ENCODE measurements at regions not wholly inside any gene's neighbourhood (a gene's known extent, or its start where the extent isn't known, plus 50 kb on each side); places are given as distances from the start of the nearest gene placed in this dataset.

DNA sequence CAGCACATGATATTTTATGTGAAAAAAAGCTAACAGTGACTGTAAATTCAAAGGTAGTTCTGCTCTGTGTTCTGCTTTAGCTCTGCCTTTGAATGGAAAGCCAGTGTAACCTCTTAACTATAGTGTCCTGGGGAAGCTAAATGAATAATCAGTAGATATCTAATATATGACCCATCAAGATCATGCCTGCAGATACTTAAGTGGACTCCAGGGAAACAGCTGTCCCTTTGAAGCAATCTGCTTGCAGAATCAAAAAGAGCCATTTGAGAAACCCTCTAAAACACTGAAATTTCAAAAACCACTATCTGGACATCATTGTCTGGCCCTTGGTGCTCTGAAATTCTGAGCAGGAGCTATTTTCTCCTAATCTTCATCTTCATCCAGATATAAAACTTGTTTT, 104.2 kb upstream of the ADGRL4 start:
- no peak for DNase-seq

GRCh38 chr1:79109445-79109844, 102.9 kb upstream of the ADGRL4 start:
- no peak for DNase-seq

DNA sequence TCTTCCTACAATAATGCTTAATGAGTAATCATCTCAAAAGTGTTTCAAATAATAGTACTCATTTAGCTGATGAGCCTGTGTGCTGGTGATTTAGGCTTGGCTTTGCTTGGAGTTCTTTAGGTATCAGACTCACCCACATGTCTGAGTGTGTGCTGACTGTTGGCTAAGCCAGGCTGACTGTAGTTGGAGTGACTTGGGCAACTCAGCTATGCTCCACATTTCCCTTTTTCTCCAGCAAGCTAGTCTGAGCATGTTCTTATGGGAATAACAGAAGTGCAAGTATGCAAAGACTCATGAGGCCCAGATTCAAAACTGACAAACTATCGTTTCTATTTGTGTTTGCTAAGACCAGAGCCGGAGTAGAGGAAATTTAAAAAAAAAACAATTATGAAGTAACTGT, 99.0 kb upstream of the ADGRL4 start:
- DNase-seq = no peak

- DNase-seq = no peak
Measured at GRCh38 chr1:79104617-79105016, 98.1 kb upstream of the ADGRL4 start.

- DNase-seq = no peak
Measured at GRCh38 chr1:79100385-79100784, 93.9 kb upstream of the ADGRL4 start.

DNA sequence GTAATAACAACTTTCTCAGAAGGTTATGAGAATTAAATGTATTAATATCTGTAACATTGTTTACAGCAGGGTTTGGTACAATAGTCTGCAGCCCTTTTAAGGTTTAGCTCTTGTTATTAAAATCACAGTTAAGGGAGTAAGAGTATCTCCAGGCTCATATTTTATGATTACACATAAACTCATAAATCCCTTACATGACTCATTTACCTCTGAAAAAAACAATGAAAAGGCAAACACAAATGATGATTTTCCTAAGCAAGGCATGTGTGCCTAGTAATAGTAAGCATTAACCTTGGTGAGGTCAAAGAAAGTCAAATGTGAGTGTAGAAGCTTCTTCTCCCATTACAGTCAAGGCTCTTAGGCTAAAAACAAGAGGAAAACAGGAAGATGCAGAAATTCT, 84.5 kb upstream of the ADGRL4 start:
- no peak for DNase-seq

DNA sequence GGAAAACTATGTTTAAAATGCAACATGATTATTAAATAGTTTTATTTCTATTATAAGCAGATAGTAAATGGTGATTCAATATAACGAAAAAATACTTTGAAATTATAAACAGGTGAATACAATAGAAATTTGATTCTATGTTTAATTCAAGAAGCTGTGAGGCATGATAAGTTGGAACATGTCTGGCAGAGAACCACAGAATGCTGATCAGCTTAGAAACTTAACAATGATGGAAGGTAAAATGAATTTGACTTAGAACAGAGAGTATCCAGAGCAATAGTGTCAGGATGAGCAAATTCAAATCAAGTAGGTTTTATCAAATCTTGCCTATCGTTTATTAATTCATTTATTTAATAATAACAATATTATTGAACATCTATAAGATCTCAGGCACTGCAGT, 83.4 kb upstream of the ADGRL4 start:
- DNase-seq = no peak

DNA sequence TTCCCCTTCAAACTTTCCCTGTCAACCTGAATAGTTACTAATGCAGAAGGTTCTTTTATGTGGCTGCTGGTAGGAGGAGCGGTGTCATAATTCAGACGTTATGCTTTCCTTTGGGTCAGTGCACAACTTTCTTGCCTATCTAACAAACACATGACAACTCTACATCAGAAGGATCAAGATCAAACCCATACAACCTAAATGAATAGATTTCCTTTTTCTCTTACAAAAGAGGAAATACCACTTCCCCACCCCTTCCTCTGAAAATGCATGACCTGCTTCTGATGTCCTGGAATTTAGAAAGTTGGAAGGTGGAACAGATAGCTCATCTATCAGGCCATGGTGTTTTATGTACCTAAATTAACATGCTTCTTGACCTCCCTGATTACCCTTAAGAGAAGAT, 75.7 kb upstream of the ADGRL4 start:
- DNase-seq = no peak

GRCh38 chr1:79079770-79080169, 73.2 kb upstream of the ADGRL4 start:
- no peak for DNase-seq

DNA sequence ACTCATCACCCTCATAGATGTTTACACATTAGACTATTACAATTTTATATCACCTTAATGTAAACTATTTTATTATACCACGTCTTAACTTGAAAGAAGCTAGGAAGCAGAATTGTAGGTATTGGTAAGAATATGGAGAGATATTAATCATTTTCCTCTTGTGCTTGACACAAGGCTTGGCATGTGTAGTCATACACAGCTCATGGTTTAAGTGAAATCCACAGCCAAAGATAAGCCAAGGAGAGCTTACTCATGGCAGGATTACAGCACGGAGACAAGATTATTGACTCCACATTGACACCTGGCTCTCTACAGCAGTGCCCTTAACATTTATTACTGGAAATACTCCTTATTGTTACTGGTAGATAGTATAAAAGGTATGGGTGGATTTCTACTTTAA, 68.4 kb upstream of the ADGRL4 start:
- DNase-seq = no peak

- no peak for DNase-seq
Measured at GRCh38 chr1:79069828-79070227, 63.3 kb upstream of the ADGRL4 start.

GRCh38 chr1:79059341-79059740, 52.8 kb upstream of the ADGRL4 start:
- no peak for DNase-seq
